ENCODE measurements at regions not wholly inside any gene's neighbourhood (a gene's known extent, or its start where the extent isn't known, plus 50 kb on each side); places are given as distances from the start of the nearest gene placed in this dataset.

GRCh38 chr17:70868149-70868548 is 698.8 kb downstream of the KCNJ2 start:
- H3K4me3 Mint-ChIP-seq, result no peak overlapping the region
- H3K36me3 Mint-ChIP-seq, result peaks cover 3% of the 10 kb centered on the region

GRCh38 chr17:70869402-70870085 is 700.2 kb downstream of the KCNJ2 start:
- ATAC-seq (ENCODE audit: low read depth in 2 of 2), result no peak
- H3K27me3 Mint-ChIP-seq, result no peaks in the 10 kb centered on the region
- Histone ChIP-seq H3K27ac (ENCODE audit: insufficient read depth, low read length, poor library complexity, severe bottlenecking) (no peak overlapping the region), H3K27me3 (ENCODE audit: control insufficient read depth, insufficient read depth, low read length) (no peaks in the 10 kb centered on the region), H3K9me3 (ENCODE audit: control insufficient read depth in 2 of 2, low read length in 2 of 2) (peaks cover 0 to 4% of the 10 kb centered on the region in 2 experiments), H3K36me3 (ENCODE audit: control insufficient read depth, insufficient read depth, low read length) (no peaks in the 10 kb centered on the region), H3K4me3 (ENCODE audit: low read depth, low read length) (no peak overlapping the region), H3K4me1 (ENCODE audit: control insufficient read depth, insufficient read depth, low read length, poor library complexity, severe bottlenecking) (no peaks in the 10 kb centered on the region)
- no peak overlapping the region for H3K4me3 Mint-ChIP-seq
- no peak for DNase-seq
- H3K36me3 Mint-ChIP-seq, result peaks cover 3% of the 10 kb centered on the region
- no peak overlapping the region for H3K27ac Mint-ChIP-seq
- peaks cover 0 to 5% (median 0%) of the 10 kb centered on the region in 4 donors for H3K4me1 Mint-ChIP-seq
- H3K9me3 Mint-ChIP-seq, result peaks cover 0 to 19% (median 3%) of the 10 kb centered on the region in 7 donors

More at GRCh38 chr17:70868149-70868548, 698.8 kb downstream of the KCNJ2 start:
- H3K4me3 ChIP-seq (ENCODE audit: low read depth, low read length), result no peak overlapping the region
- Mint-ChIP-seq H3K27me3 (no peaks in the 10 kb centered on the region), H3K4me1 (peaks cover 0 to 5% (median 0%) of the 10 kb centered on the region in 4 donors), H3K9me3 (peaks cover 0 to 31% (median 6%) of the 10 kb centered on the region in 7 donors), H3K27ac (no peak overlapping the region)
- no peak overlapping the region for H3K27ac ChIP-seq (ENCODE audit: insufficient read depth, low read length, poor library complexity, severe bottlenecking)
- ATAC-seq (ENCODE audit: low read depth in 2 of 2) (no peak), DNase-seq (no peak)
- H3K4me1 ChIP-seq (ENCODE audit: control insufficient read depth, insufficient read depth, low read length, poor library complexity, severe bottlenecking), result no peaks in the 10 kb centered on the region
- H3K27me3 ChIP-seq (ENCODE audit: control insufficient read depth, insufficient read depth, low read length), result no peaks in the 10 kb centered on the region
- peaks cover 0 to 4% of the 10 kb centered on the region in 2 experiments for H3K9me3 ChIP-seq (ENCODE audit: control insufficient read depth in 2 of 2, low read length in 2 of 2)
- H3K36me3 ChIP-seq (ENCODE audit: control insufficient read depth, insufficient read depth, low read length), result no peaks in the 10 kb centered on the region

GRCh38 chr17:70871180-70871818 is 702.0 kb downstream of the KCNJ2 start:
- H3K9me3 Mint-ChIP-seq, result peaks cover 0 to 19% (median 3%) of the 10 kb centered on the region in 7 donors
- H3K27ac Mint-ChIP-seq, result no peak overlapping the region
- peaks cover 0 to 4% of the 10 kb centered on the region in 2 experiments for H3K9me3 ChIP-seq (ENCODE audit: control insufficient read depth in 2 of 2, low read length in 2 of 2)
- H3K4me1 Mint-ChIP-seq, result peaks cover 0 to 5% (median 0%) of the 10 kb centered on the region in 4 donors
- ATAC-seq (ENCODE audit: low read depth in 2 of 2), result no peak
- H3K27me3 Mint-ChIP-seq, result no peaks in the 10 kb centered on the region
- peaks cover 3% of the 10 kb centered on the region for H3K36me3 Mint-ChIP-seq
- no peak overlapping the region for H3K4me3 ChIP-seq (ENCODE audit: low read depth, low read length)
- no peak overlapping the region for H3K4me3 Mint-ChIP-seq
- no peak for DNase-seq
- no peaks in the 10 kb centered on the region for H3K4me1 ChIP-seq (ENCODE audit: control insufficient read depth, insufficient read depth, low read length, poor library complexity, severe bottlenecking)
- no peak overlapping the region for H3K27ac ChIP-seq (ENCODE audit: insufficient read depth, low read length, poor library complexity, severe bottlenecking)
- no peaks in the 10 kb centered on the region for H3K36me3 ChIP-seq (ENCODE audit: control insufficient read depth, insufficient read depth, low read length)
- no peaks in the 10 kb centered on the region for H3K27me3 ChIP-seq (ENCODE audit: control insufficient read depth, insufficient read depth, low read length)

- H3K9me3 ChIP-seq (ENCODE audit: control insufficient read depth in 2 of 2, low read length in 2 of 2), result peaks cover 0 to 4% of the 10 kb centered on the region in 2 experiments
- H3K36me3 ChIP-seq (ENCODE audit: control insufficient read depth, insufficient read depth, low read length), result no peaks in the 10 kb centered on the region
Observed at GRCh38 chr17:70872103-70872502, 702.8 kb downstream of the KCNJ2 start.

GRCh38 chr17:70875729-70876310 is 706.5 kb downstream of the KCNJ2 start:
- H3K36me3 ChIP-seq (ENCODE audit: control insufficient read depth, insufficient read depth, low read length), result no peaks in the 10 kb centered on the region
- H3K27me3 Mint-ChIP-seq, result no peaks in the 10 kb centered on the region
- H3K27ac Mint-ChIP-seq, result no peak overlapping the region
- no peak overlapping the region for H3K27ac ChIP-seq (ENCODE audit: insufficient read depth, low read length, poor library complexity, severe bottlenecking)
- H3K4me1 ChIP-seq (ENCODE audit: control insufficient read depth, insufficient read depth, low read length, poor library complexity, severe bottlenecking), result no peaks in the 10 kb centered on the region
- no peak overlapping the region for H3K4me3 Mint-ChIP-seq
- DNase-seq, result no peak
- peaks cover 0 to 5% (median 0%) of the 10 kb centered on the region in 4 donors for H3K4me1 Mint-ChIP-seq
- no peaks in the 10 kb centered on the region for H3K27me3 ChIP-seq (ENCODE audit: control insufficient read depth, insufficient read depth, low read length)
- peaks cover 3% of the 10 kb centered on the region for H3K36me3 Mint-ChIP-seq
- ATAC-seq (ENCODE audit: low read depth in 2 of 2), result no peak
- peaks cover 0 to 18% (median 5%) of the 10 kb centered on the region in 7 donors for H3K9me3 Mint-ChIP-seq
- peaks cover 0 to 4% of the 10 kb centered on the region in 2 experiments for H3K9me3 ChIP-seq (ENCODE audit: control insufficient read depth in 2 of 2, low read length in 2 of 2)
- no peak overlapping the region for H3K4me3 ChIP-seq (ENCODE audit: low read depth, low read length)

More at GRCh38 chr17:70872103-70872502, 702.8 kb downstream of the KCNJ2 start:
- H3K4me3 Mint-ChIP-seq, result no peak overlapping the region
- no peaks in the 10 kb centered on the region for H3K4me1 ChIP-seq (ENCODE audit: control insufficient read depth, insufficient read depth, low read length, poor library complexity, severe bottlenecking)
- no peaks in the 10 kb centered on the region for H3K27me3 ChIP-seq (ENCODE audit: control insufficient read depth, insufficient read depth, low read length)
- DNase-seq (no peak), ATAC-seq (ENCODE audit: low read depth in 2 of 2) (no peak)
- H3K4me3 ChIP-seq (ENCODE audit: low read depth, low read length), result no peak overlapping the region
- H3K9me3 Mint-ChIP-seq, result peaks cover 0 to 19% (median 3%) of the 10 kb centered on the region in 7 donors
- no peaks in the 10 kb centered on the region for H3K27me3 Mint-ChIP-seq
- peaks cover 0 to 5% (median 0%) of the 10 kb centered on the region in 4 donors for H3K4me1 Mint-ChIP-seq
- H3K36me3 Mint-ChIP-seq, result peaks cover 3% of the 10 kb centered on the region
- no peak overlapping the region for H3K27ac ChIP-seq (ENCODE audit: insufficient read depth, low read length, poor library complexity, severe bottlenecking)
- H3K27ac Mint-ChIP-seq, result no peak overlapping the region

GRCh38 chr17:70878879-70879278 is 709.5 kb downstream of the KCNJ2 start:
- H3K4me1 ChIP-seq (ENCODE audit: control insufficient read depth, insufficient read depth, low read length, poor library complexity, severe bottlenecking), result no peaks in the 10 kb centered on the region
- H3K9me3 ChIP-seq (ENCODE audit: control insufficient read depth in 2 of 2, low read length in 2 of 2), result no peaks in the 10 kb centered on the region
- no peak overlapping the region for H3K27ac ChIP-seq (ENCODE audit: insufficient read depth, low read length, poor library complexity, severe bottlenecking)
- H3K36me3 ChIP-seq (ENCODE audit: control insufficient read depth, insufficient read depth, low read length), result no peaks in the 10 kb centered on the region
- no peak for DNase-seq
- Mint-ChIP-seq H3K4me3 (no peak overlapping the region), H3K4me1 (no peaks in the 10 kb centered on the region), H3K36me3 (no peaks in the 10 kb centered on the region), H3K27me3 (no peaks in the 10 kb centered on the region), H3K9me3 (peaks cover 0 to 20% (median 9%) of the 10 kb centered on the region in 7 donors), H3K27ac (no peak overlapping the region)
- no peak overlapping the region for H3K4me3 ChIP-seq (ENCODE audit: low read depth, low read length)
- no peak for ATAC-seq (ENCODE audit: low read depth in 2 of 2)
- H3K27me3 ChIP-seq (ENCODE audit: control insufficient read depth, insufficient read depth, low read length), result no peaks in the 10 kb centered on the region

- no peak overlapping the region for H3K4me3 Mint-ChIP-seq
- Histone ChIP-seq H3K27ac (ENCODE audit: insufficient read depth, low read length, poor library complexity, severe bottlenecking) (no peak overlapping the region), H3K4me1 (ENCODE audit: control insufficient read depth, insufficient read depth, low read length, poor library complexity, severe bottlenecking) (no peaks in the 10 kb centered on the region), H3K36me3 (ENCODE audit: control insufficient read depth, insufficient read depth, low read length) (no peaks in the 10 kb centered on the region), H3K27me3 (ENCODE audit: control insufficient read depth, insufficient read depth, low read length) (no peaks in the 10 kb centered on the region), H3K4me3 (ENCODE audit: low read depth, low read length) (no peak overlapping the region), H3K9me3 (ENCODE audit: control insufficient read depth in 2 of 2, low read length in 2 of 2) (no peaks in the 10 kb centered on the region)
- ATAC-seq (ENCODE audit: low read depth in 2 of 2) (no peak), DNase-seq (no peak)
- H3K9me3 Mint-ChIP-seq, result peaks cover 0 to 20% (median 9%) of the 10 kb centered on the region in 7 donors
- H3K4me1 Mint-ChIP-seq, result no peaks in the 10 kb centered on the region
- H3K27ac Mint-ChIP-seq, result no peak overlapping the region
- H3K36me3 Mint-ChIP-seq, result no peaks in the 10 kb centered on the region
- no peaks in the 10 kb centered on the region for H3K27me3 Mint-ChIP-seq
Observed at GRCh38 chr17:70879401-70879800, 710.1 kb downstream of the KCNJ2 start.
